Stimulated activated CD4-positive, alpha-beta T cell treated with anti-CD3 and anti-CD28 coated beads, Interleukin-12 subunit alpha, Interleukin-12 subunit beta, amount 100 ng/mL, for 48 hours (primary cell): ENCODE measurements at regions not wholly inside any gene's neighbourhood (a gene's known extent, or its start where the extent isn't known, plus 50 kb on each side); places are given as distances from the start of the nearest gene placed in this dataset.

Source experiments
- DNase-seq, 3 donors: peaks; one replicate each; pipeline ENCODE4 v3.0.0-alpha.2; 2020; ENCODE audit warnings: low read depth in 2 of 3, low spot score in 1 of 3

DNA sequence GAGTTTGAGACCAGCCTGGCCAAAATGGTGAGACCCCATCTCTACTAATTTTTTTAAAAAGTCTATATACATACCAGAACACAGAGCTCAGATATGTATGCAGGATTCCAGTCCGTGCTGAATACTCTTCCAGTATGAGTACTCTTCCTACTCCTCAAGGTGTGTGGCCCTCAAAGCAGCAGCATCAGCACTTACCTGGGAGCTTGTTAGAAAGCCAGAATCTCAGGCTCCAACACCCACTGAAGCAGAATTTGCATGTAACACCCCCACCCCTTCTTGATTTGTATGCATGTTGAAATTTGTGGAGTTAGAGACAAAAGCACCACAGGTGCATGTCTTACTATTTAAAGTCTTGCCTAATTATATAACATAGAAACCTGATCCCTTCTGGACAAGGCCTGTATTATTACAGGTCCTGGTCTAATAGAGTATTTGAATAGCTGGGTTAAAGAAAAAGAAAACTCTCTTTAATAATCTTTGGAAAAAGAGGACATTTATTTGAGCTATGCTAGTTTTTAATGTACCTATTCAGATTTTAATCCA is 50.3 kb upstream of the NFE2L2 start:
- DNase-seq = no peak

DNA sequence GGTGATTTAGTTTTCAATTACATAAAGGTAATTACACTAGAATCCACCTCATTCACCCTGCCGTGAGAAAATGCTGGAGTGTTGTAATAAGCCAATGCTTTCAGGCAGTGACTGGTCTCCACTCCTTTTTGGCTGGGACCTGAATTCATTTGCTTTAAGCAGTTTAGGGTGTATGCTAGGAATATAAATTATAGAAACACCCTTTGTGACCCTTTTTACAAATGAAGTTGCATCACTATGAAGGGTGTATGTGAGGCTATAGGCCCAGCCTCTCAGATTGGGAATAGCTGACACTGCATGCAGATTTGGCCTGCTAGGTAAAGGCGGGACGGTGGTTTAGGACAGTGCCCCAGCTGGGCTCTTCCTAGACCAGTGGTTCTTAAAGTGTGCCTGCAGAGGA is 50.8 kb upstream of the NFE2L2 start:
- no peak for DNase-seq

- DNase-seq = no peak
These were observed 52.2 kb upstream of the NFE2L2 start for GRCh38 chr2:177316756-177317155.

- no peak for DNase-seq
These were observed 52.9 kb upstream of the NFE2L2 start for GRCh38 chr2:177317443-177317842.

GRCh38 chr2:177317857-177318256 is 53.3 kb upstream of the NFE2L2 start:
- no peak for DNase-seq

DNA sequence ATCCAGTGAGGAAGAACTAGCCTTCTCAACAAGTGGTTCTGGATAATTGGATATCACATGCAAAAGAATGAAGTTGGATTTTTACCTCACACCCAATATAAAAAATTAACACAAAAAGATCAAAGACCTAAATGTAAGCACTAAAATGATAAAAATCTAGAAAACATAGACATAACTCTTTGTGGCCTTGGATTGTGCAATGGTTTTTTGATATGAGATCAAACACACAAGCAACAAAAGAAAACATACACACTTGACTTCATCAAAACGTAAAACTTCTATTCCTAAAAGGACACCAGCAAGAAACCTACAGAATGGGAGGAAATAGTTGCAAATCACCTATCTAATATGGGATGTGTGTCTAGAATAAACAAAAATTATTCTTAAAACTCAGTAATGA is 54.1 kb upstream of the NFE2L2 start:
- no peak for DNase-seq

- DNase-seq = no peak
These were observed 56.1 kb upstream of the NFE2L2 start for GRCh38 chr2:177320596-177320995.

DNA sequence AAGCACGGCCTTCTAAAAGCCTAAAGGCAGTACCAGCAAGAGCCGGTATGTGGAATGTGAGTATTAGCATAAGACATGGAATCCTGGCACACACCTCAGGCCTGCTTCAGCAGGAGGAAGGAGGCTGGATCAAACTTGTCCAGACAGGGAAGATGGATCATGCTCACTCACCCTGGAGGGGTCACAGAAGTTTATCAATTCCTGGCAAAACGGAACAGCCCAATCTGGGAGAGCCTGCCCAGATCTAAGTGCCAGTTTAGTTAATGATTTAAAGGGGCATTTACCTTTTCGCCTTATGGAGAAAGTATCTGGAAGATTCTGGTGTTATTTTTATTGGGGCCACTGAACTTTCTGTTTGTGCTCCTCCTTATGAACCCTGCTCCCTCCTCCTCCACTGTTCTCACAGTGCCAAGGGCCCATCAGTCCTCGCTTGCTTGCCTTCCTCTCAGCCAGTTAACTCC is 58.3 kb upstream of the NFE2L2 start:
- DNase-seq = no peak

DNA sequence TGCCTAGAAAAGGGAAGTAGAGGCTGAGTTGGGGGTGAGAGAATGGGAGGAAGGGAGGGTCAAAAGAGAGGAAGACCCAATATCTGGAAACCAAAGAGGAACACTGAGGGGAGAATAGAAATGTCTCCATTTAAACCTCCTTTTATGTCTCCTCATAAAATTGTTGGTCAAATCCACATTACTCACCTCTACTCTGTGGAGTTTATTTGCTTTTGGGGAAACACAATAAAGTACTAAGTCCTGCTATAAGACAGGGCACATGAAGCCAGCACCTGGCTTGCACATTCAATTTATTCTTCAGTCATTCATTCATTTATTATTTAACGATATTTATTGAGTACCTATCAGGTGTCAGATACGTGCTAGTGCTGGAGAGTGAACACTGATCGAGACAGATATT is 60.3 kb upstream of the NFE2L2 start:
- DNase-seq = no peak

GRCh38 chr2:177325554-177325953 is 61.0 kb upstream of the NFE2L2 start:
- DNase-seq = no peak

- no peak for DNase-seq
These were observed 61.5 kb upstream of the NFE2L2 start for GRCh38 chr2:177326005-177326404.

- DNase-seq = no peak
These were observed 62.1 kb upstream of the NFE2L2 start for GRCh38 chr2:177326591-177326990.

GRCh38 chr2:177327009-177327408 is 62.5 kb upstream of the NFE2L2 start:
- no peak for DNase-seq

GRCh38 chr2:177328056-177328455 is 63.5 kb upstream of the NFE2L2 start:
- no peak for DNase-seq

- DNase-seq = no peak
These were observed 63.5 kb upstream of the AGPS start for GRCh38 chr2:177329064-177329463.

- no peak for DNase-seq
These were observed 61.0 kb upstream of the AGPS start for GRCh38 chr2:177331466-177331997.

DNA sequence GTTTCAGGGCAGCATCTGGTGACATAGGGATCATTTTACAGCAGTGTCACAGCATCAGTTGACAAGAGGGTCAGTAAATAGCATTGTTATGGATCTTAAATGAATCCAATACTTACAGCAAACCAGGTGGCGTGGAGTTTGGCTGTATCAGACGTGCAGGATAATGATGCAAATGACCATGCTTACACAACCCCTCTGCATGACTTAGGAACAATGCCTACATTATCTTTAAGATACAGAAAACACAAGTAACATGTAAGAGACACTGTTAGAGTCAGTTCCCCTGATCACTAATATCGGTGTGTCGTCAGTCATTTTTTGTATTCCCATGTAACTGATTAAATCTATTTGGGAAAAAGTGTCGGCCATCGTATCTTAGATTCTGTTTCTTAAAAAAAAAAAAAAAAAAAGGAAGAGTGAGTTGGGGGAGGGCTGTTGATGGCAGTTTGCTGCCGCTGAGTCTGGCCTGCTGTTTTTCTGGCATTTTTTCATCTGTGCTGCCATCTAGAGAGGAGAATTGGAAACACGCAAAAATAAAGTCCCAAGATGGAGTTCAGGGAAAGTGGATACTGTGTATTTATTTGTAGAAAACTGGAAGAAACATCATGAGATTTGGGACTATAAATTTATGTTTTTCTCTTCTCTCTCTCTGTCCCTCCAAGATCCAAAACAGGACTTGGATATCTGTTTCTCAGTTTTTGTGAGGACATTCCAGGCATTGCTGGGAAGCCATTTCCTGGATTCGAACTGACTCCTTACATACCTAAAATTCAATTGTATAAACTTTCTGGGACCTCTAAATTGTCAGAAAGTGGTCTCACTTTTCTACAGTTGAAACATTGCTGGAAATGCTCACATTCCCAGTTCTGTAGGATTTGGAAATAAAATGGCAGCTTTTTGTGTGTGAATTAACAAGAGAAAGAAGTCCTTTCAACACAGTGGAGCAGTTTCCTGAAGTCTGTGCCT is 60.3 kb upstream of the AGPS start:
- DNase-seq = peak; percentile 8 to 59 (median 13)

- DNase-seq = no peak
These were observed 59.6 kb upstream of the AGPS start for GRCh38 chr2:177332992-177333388.

- DNase-seq = no peak
These were observed 57.5 kb upstream of the AGPS start for GRCh38 chr2:177334940-177335543.

DNA sequence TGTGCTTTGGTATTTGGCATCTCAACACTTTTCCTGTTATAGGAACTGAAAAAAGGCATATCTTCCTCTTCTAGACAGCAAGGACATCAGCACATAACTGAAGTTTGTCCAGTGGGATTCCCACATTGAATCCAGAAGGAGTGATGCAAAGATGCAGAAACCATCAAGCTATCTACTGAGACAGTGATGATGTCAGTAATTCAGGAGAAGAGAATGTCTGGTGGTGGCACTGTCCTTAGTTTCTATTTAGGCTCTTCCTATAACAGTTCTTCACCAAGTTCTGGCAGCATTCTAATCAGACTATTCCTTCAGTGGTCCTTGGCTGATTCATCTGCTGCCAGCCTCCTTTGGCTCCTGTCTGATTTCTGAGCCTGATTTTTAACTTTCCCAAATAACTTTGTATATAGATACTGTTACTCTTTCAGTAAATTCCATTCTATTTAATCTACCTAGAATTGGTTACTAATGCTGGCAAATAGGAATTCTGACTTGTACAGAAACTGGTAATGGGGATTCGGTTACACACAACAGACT is 56.6 kb upstream of the AGPS start:
- DNase-seq = no peak

- no peak for DNase-seq
These were observed 54.3 kb upstream of the AGPS start for GRCh38 chr2:177338177-177338721.
